T-helper 2 cell treated with Interferon-gamma antibody and Interleukin-4, amounts not matched to agents 100 ng/mL and 5 ng/mL, for 36 hours (primary cell): ENCODE measurements at regions not wholly inside any gene's neighbourhood (a gene's known extent, or its start where the extent isn't known, plus 50 kb on each side); places are given as distances from the start of the nearest gene placed in this dataset.

ENCODE experiments used
- intact Hi-C: fragments of 100-400 bp; cut with micrococcal nuclease; formaldehyde crosslinking; loops from one replicate; pipeline ENCODE4 v1.15.1; 2023

DNA sequence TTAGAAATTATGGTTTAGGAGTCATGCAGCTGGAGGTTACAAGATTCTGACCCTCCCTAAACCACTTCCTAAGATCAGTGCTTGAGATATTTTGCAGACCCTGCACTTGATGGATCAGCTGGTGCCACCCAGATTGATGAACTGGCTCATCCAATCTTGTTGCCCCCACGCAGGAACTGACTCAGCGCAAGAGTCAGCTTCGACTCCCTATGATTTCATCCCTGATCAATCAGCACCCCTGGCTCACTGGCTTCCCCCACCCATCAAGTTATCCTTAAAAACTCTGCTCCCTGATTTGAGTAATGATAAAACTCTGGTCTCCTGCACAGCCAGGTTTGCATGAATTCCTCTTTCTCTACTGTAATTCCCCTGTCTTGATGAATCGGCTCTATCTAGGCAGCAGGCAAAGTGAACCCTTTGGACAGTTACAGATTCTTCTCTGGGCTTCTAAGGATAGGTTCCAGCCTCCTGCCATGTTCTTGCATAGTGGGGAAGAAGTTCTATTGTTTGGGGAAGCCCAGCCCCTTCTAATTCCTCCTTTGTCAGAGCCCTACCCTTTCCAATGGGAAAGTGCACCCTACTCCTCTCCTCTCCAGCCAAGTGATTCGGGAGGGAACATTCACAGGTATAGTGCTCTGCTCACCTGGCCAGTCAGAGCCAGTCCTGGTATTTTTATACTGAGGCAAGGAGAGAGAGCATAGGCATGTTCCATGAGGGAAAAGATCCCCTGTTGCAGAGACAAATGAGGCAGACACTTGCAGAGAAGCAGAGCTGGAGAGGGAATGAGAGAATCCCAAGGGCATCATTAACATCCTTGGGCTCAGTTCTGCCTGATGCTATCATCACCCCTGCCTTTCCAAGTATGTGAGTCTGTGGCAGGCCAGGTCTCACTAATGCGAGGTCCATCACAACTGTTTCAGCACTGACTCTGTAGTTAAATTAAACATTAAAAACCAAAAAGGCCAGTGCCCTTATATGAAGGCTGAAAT lies 224.4 kb upstream of the GALNT17 start:
- intact Hi-C loops = no loop called here

DNA sequence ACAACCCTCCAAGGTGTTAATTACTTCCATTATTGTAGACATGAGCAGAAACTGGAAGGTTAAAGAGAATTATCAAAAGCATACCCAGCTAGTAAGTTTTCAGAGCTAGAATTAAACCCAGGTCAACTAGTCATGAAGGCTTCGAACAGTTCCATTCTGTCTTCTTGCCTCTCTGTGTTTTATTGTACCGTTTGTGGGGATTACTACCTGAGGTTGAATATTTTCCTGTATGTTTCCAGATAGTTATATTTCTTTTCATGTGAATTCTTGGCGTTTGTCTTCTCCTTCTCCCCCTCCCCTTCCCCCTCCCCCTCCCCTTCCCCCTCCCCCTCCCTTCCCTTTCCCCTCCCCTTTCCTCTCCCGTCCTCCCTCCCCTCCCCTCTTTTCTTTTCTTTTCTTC lies 218.0 kb upstream of the GALNT17 start:
- intact Hi-C loops = no loop called here

DNA sequence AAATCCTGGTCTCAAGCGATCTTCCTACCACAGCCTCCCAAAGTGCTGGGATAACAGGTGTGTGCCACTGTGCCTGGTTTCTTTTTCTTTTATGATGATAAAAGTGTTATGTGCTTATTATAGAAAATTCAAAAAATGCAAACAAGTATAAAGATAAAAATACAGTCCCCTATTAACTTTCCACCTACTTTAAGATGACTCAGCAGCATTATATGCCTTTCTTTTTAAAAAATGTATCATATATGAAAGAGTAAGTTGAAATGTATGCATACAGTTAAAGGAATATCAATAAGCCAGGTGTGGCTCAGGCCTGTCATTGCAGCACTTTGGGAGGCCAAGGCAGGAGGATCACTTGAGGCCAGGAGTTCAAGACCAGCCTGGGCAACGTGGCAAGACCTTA lies 216.9 kb upstream of the GALNT17 start:
- intact Hi-C loops = no loop called here

DNA sequence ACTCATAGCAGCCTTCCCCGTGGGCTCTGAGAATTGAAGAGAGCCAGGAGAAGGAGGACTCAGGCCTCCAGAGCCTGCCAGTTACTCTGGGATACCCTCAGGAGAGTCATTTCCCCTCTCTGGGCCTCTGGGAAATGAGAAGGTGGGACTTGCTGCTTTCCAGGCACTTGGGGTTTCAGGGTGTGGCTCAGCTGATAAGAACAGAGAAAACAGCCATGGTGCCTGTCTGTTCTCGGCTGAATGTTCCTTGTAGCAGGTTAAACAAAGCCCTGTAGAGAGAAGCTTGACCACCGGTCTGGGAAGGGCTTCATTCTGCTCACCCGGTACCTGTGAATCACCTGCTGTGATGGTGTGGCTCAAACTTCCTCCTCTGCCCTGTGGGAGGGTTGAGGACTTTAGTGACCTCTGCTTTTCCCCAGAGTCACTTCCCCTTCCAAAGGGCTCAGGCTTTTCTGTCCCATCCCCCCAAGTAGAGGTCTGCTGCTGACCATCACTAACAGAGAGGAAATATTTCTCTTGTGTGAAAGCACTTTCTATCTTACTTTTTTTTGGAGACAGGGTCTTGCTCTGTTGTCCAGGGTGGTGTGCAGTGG lies 212.4 kb upstream of the GALNT17 start:
- intact Hi-C loops = no loop called here

DNA sequence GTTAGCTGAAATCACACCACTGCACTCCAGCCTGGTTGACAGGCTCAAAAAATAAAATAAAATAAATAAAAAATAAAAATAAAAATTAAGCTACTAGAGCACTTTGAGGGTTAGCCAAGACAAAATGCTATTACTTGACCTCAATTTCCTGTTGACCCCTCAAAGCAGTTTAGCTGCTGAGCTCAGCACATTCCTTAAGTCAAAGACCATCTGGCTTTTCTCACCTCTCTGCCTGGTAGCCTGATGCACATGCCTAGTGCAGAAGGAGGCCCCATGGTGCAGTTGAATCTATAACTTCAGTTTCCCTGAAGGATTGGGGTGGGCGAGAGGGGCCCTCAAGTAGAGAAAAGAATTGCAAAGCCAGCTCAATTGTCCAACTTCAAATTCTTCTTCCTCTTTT lies 211.1 kb upstream of the GALNT17 start:
- intact Hi-C loops = no loop called here

DNA sequence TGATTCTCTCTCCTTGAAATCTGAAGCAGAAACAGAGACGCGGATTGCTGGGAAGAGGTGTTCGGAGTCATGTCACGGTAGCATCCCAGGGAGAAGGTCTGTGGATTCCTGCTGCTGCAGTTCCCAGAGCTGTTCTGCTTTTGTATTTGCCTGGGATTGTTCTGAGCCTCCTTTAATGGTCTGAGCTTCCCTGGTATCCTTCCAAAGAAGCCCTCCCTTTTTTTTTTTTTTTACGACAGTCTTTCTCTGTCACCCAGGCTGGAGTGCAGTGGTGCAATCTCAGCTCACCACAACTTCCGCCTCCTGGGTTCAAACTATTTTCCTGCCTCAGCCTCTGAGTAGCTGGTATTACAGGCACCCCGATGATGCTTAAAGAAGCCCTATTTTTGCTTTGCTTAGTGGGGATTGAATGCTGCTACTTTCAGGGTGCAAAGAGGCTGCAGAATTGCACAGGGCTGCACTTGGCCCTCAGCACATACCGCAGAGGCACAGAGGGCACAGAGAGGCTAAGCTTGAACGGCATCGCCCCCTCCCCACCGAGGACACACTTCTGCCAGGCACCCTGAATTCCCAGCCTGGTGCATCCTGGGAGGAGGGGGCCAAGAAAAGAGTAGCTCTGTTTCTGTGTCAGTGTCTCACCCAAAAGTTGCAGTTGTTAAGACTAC lies 208.6 kb upstream of the GALNT17 start:
- intact Hi-C loops = no loop called here

DNA sequence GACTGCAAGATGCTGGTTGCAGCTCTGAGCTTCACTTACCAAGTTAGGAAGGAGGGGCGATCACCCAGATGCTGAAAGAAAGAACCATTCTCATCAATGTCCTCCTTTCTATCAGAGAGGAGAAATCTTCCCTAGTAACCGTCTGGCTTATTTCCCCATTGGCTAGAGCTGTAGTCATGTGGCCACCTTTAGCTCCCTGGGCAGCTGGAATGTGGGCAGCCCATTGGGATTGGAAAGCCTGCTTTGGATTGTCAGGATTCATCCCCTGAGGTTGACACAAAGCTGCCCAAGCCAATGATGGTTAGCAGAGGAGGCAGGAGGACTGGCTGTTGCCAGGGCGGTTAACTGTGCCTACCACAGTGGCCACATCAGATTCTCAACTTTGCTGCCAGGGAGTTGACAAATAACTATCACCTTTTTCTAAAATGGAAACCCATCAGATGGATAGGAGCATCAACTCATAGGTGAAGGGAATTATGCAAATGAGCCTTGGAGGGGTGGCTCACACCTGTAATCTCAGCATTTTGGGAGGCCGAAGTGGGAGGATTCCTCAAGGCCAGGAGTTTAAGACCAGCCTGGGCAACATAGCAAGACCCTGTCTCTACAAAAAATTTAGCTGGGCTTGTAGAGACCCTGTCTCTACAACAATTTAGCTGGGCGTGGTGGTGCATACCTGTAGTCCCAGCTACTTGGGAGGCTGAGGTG lies 206.4 kb upstream of the GALNT17 start:
- intact Hi-C loops = no loop called here

DNA sequence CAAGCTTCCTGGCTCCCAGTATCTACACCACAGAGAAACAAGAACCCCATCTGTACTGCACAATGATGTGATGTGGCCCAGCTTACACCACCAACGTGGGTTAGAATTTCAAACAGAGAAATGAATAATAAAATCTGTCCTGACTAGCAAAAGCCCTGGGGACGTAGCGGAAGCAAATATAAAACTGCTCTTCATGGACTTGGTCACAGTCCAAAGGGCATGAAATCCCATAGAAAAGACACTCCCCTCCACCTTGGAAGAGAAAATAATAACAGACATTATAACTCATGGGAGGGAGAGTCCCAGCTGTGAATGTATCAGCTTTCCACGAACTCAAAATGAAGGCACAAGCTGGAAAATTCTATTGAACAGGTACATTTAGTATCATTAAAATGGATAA lies 205.3 kb upstream of the GALNT17 start:
- intact Hi-C loops = no loop called here

DNA sequence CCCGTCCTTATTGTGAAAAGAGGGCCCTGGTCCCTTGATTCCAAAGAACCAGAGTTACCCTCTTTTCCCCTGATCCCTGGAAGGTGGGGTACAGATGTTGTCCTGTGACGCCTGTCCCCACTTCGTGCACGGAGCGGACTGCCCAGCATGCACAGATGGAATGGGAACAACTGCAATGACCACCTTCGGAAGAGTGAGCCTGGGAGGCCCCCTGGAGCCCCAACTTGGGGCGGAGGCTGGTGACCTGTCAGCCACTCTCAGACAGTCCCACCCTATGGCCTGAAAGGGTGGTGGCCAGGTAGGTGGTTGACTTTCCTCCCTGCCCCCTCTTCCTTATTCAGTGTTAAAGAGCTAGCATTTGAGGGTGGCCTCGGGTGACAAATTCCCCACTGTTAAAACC lies 196.6 kb upstream of the GALNT17 start:
- intact Hi-C loops = no loop called here

DNA sequence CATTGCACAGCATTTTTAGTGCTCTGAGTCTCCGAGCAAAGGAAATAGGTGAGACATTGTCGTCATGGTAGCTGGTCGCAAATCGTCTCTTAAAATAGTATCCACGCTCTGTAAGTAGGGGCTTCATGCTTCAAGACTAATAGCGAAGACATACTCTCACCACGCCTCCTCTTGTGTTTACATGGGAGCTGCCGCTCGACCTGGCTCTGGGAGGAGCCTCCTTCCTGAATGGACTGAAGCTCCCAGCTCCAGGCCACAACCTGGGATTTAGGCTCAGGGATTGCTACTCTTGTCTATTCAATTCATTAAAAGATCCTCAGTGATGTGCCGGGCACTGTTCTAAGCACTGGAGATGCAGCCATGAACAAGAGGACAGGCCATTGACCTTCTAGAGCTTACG lies 196.1 kb upstream of the GALNT17 start:
- intact Hi-C loops = no loop called here

DNA sequence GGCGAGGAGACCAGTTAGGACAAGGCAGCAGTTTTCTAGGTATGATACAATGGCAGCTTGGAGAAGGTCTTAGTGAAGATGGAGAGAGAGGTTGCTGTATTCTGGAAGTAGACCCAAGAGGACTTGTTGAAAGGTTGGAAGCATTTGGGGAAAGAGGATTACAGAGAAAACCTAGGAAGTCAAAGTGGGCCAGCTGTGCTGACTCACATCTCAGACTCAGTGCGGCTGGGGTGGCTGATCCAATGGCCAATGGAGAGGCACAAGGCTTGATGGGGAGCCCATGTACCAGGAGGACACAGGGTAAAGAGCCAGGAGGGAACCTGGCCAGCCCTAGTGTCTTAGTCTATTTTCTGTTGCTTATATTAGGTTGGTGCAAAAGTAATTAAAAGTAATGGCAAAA lies 194.5 kb upstream of the GALNT17 start:
- intact Hi-C loops = no loop called here

DNA sequence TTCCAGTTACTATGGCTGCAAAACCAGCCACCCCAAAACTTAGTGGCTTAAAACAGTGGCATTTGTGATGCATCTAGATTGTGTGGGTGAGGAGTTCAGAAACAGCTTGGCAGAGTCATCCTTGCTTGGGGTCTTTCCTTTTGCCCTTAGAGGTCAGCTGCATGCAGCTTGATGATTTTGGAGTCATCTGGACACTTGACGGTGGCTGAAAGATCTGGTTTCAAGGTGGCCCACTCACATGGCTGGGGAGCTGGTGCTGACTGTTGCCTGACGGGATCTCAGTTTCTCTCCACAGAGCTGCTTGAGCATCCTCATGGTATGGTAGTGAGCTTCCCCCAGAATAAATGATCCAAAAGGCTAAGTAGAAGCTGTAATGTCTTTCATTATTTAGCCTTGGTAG lies 191.3 kb upstream of the GALNT17 start:
- intact Hi-C loops = no loop called here

DNA sequence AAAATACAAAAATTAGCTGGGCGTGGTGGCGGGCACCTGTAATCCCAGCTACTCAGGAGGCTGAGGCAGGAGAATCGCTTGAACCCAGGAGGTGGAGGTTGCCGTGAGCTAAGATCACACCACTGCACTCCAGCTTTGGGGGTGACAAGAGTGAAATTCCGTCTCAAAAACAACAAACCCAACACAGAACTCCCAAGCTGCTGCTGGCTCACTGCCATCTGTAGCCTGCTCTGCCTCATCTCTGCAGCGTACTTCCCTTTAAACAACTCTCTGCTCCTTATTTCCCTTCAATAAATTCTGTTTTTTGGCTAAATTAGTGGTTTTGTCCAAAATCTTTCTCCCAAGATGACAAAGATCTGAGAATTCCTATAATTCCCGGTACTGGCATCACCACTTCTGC lies 189.2 kb upstream of the GALNT17 start:
- intact Hi-C loops = no loop called here

DNA sequence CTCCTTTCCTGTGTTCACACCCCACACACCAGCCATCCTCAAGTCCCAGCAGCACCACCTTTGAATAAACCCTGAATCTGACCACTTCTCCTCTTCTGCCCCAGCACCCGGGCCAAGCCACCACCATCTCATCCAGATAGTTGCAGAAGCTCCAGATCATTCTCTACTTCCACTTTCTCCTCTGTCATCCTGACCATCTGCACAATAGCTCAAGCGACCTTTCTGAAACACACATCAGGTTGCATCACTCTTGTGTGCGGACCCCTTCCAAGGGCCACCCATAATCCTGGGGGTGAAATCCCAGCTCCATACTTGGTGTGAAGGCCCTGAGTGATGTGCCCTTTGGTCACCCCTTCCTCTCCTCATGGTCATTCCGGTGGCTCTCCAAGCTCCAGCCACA lies 187.4 kb upstream of the GALNT17 start:
- intact Hi-C loops = no loop called here

DNA sequence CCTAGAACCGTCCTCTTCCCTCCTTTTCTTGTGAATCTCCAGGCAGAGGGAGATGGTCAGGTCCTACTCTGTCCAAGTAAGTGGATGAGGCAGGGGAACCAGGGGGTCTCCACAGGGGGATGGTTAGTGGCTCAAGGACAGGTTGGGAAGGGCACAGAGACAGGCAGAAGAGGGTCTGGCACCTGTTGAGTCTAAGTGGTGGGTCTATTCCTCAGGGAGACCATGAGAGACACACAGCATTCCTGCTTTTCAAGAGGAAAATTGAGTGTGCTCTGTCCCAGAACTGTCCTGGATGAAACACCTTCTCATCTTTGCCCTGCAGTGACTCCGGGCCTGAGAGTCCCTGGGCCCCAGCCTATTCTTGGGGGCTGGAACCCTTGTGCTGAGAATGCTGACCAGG lies 184.8 kb upstream of the GALNT17 start:
- intact Hi-C loops = no loop called here

DNA sequence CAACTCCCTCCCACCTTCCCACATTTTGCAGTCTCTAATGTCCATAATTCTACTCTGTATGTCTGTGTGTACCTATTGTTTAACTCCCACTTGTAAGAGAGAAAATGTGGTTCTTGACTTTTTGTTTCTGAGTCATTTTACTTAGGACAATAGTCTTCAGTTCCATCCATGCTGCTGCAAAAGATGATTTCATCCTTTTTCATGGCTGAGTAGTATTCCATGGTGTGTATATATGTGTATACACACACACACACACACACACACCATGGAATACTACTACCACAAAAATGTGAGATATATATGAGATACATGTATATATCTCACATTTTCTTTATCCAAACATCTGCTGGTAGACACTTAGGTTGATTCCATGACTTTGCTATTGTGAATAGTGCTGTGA lies 182.1 kb upstream of the GALNT17 start:
- intact Hi-C loops = no loop called here

DNA sequence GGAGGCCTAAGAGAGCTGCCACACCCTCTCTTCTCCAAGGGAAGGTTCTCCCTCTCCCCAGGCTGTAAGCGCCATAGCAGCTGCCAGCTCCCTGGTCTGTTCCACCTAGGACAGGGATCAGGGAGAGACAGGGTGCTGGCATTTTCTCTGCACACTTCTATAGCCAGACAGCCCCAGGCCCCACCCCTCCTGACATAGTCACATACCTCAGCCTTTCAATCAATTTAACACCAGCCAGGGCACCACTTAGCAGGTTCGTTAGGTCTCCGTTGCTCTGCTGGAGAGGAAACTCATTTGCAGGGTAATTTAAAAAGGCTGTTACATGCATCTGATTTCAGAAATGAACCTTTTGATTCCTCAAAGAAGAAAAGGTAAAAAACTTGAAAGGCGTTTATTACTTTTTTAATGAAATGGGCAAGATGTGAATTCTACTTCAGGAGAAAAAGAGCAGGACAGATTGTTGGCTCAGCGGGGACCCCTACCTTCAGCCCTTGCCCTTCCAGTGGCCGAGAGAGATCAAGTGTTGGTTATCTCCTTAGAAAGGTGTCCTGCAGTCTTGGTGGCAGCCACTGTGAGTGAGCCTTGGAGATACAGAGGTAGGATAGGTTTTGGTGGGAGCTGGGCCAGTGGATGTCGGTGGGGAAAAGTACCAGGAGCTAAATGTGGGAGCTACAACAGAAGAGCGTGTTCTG lies 180.5 kb upstream of the GALNT17 start:
- intact Hi-C loops = no loop called here

DNA sequence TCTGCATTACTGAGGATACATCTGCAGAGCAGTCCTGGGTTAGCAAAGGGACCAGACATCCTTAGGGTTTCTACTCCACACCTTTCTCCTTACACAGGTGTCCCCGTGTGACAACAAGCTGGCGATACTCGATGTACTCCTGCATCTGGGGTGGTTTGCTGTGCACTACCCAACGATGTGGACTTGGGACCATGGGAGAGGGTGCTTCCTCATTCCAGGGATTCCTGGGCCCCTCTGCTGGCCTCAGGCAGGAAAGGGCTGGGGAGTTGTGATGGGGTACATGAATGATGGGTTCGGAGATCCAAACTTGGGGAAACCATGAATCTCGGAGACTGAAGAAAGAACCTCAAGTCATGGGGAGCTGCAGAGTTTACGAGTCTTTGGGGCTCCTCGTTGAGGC lies 179.6 kb upstream of the GALNT17 start:
- intact Hi-C loops = no loop called here

DNA sequence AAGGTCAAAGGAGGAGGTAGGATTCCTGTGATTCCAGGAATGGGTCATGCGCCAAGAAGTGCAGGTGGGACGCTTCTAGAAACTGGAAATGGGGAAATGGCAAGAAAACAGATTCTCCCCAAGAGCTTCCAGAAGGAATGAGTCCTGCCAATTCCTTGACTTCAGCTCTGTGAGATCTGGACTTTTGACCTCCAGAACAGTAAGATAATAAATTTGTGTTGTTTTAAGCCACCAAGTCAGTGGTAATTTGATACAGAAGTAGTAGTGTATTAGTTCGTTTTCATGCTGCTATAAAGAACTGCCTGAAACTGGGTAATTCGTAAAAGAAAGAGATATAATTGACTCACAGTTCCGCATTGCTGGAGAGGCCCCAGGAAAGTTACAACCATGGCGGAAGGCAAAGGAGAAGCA lies 178.6 kb upstream of the GALNT17 start:
- intact Hi-C loops = no loop called here

DNA sequence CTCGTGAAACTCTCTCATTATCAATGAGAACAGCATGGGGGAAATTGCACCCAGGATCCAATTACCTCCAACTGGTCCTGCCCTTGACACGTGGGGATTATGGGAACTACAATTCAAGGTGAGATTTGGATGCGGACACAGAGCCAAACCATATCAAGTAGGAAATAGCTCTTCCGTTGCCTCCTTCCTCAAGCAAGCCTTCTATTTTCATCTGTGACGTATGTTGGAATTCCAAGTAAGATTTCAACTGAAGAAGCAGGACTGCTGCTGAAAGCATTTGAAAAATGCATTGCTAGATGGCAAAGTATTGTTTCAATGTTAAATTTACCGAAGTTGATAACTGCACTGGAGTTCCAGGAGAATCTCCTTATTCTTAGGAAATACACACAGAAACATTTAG lies 178.1 kb upstream of the GALNT17 start:
- intact Hi-C loops = no loop called here

DNA sequence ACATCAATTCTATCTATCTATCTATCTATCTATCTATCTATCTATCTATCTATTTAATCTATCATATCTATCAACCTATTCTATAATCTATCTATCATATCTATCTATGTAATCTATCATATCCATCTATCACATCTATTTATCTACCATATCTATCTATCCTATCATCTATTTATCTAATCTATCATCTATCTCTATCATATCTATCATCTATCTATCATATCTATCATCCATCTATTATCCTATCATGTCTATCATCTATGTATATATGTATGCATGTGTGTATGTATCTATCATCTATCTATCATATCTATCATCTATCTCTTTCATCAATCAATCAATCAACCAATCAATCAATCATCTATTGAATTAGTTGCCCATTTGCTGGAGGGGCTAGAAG lies 159.3 kb upstream of the GALNT17 start:
- intact Hi-C loops = no loop called here
